Chondrocyte (in vitro differentiated cells): ENCODE measurements at regions not wholly inside any gene's neighbourhood (a gene's known extent, or its start where the extent isn't known, plus 50 kb on each side); places are given as distances from the start of the nearest gene placed in this dataset.

Source experiments
- DNase-seq: peaks from one replicate; pipeline ENCODE4 v3.0.0; 2021; ENCODE audit warnings: mixed read lengths, low spot score
- H3K27ac Mint-ChIP-seq: one replicate; pipeline ENCODE4 v1.8.0; 2021; ENCODE audit warnings: mild to moderate bottlenecking, moderate library complexity, mixed read lengths; ENCODE audit not compliant: unreplicated experiment
- H3K27me3 Mint-ChIP-seq: 2 replicates; pipeline ENCODE4 v1.8.0; 2021; ENCODE audit warnings: low read depth, mixed read lengths
- H3K36me3 Mint-ChIP-seq: 2 replicates; pipeline ENCODE4 v1.8.0; 2021; ENCODE audit warnings: low read depth, mixed read lengths
- H3K4me1 Mint-ChIP-seq: 2 replicates; pipeline ENCODE4 v1.8.0; 2021; ENCODE audit warnings: low read depth, mild to moderate bottlenecking, mixed read lengths
- H3K4me3 Mint-ChIP-seq: one replicate; pipeline ENCODE4 v1.8.0; 2021; ENCODE audit warnings: mild to moderate bottlenecking, moderate library complexity, mixed read lengths; ENCODE audit not compliant: unreplicated experiment
- H3K9me3 Mint-ChIP-seq: 2 replicates; pipeline ENCODE4 v1.8.0; 2021; ENCODE audit warnings: low read depth, mixed read lengths
- TF ChIP-seq, protein P1 (sequence below): fragments of 200-600 bp; sonication (generic); IDR thresholded peaks from 2 replicates; pipeline ENCODE4 v1.5.0; 2021; ENCODE audit warnings: antibody characterized with exemption, mild to moderate bottlenecking, moderate library complexity

DNA sequence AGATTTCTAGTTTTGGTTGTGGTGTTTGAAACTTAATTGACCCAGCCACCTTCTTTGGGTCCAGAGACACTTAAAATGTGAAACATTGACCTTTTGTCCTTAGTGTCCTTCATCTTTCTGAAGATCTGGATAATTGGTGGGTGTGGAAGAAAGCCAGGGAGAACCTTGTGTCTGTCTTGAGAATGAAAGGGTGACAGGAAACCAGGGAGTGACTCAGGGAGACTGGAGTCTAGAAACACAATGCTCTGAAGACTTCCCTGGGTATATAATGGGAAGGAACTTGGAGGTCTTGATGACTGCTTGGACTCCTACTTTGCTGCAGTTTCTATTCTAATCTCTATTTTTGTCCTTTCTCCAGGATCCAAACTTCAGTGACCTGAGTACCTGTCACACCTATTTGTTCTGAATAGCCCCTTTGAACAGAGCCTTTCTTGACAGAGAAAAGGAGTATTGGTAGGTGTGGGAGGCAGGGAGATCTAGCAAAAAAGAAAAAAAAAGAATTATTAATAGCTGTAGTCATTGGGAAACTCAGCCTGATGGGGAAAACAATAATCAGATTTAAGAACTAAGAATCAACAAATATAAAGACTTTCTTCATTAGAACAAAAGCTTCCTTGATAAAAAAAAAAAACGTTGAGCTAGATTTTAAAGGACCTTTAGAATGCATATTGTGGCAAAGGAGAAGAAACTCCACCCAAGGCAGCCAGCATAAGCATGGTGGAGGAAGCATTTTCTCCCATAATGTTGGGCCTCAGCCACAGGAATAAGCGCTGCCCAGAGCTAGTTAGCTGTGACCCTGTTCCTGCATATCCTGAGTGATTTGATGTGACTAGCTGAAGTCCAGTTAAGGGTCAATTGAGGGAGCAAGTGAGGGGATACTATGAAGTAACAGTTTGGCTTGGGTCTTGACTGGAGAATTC is 77.9 kb upstream of the HOXC13 start:
- no peak overlapping the region for H3K4me3 Mint-ChIP-seq
- no peaks in the 10 kb centered on the region for H3K36me3 Mint-ChIP-seq
- DNase-seq: no peak
- peaks cover 2% of the 10 kb centered on the region for H3K27me3 Mint-ChIP-seq
- H3K4me1 Mint-ChIP-seq: no peaks in the 10 kb centered on the region
- no peaks in the 10 kb centered on the region for H3K9me3 Mint-ChIP-seq
- no peak overlapping the region for H3K27ac Mint-ChIP-seq
- TF ChIP-seq, protein P1, sequence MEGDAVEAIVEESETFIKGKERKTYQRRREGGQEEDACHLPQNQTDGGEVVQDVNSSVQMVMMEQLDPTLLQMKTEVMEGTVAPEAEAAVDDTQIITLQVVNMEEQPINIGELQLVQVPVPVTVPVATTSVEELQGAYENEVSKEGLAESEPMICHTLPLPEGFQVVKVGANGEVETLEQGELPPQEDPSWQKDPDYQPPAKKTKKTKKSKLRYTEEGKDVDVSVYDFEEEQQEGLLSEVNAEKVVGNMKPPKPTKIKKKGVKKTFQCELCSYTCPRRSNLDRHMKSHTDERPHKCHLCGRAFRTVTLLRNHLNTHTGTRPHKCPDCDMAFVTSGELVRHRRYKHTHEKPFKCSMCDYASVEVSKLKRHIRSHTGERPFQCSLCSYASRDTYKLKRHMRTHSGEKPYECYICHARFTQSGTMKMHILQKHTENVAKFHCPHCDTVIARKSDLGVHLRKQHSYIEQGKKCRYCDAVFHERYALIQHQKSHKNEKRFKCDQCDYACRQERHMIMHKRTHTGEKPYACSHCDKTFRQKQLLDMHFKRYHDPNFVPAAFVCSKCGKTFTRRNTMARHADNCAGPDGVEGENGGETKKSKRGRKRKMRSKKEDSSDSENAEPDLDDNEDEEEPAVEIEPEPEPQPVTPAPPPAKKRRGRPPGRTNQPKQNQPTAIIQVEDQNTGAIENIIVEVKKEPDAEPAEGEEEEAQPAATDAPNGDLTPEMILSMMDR: no peak

- TF ChIP-seq, protein P1: no peak
- no peak for DNase-seq
- H3K36me3 Mint-ChIP-seq: no peaks in the 10 kb centered on the region
- no peak overlapping the region for H3K27ac Mint-ChIP-seq
- no peaks in the 10 kb centered on the region for H3K9me3 Mint-ChIP-seq
- H3K4me3 Mint-ChIP-seq: no peak overlapping the region
- H3K4me1 Mint-ChIP-seq: no peaks in the 10 kb centered on the region
- peaks cover 6% of the 10 kb centered on the region for H3K27me3 Mint-ChIP-seq
These were observed 76.4 kb upstream of the HOXC13 start for GRCh38 chr12:53862206-53862605.

DNA sequence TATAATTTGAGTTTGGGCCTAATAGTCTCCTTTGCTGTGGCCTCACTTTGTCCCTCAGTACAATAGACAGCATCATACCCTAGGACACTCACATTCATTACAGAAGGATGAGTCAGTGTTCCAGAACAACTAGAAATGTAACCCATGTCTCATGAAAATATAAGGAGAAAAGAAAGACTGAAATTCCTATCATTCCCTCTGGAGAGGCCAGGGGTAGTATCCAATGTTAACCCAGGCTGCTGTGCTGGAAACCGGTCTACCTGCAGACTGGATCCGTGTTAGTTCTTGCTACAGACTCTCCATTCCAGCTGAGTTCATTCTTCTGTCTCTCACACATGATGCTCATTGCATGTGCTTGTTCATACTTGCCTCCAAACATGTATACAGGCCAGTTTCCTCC is 75.8 kb upstream of the HOXC13 start:
- H3K36me3 Mint-ChIP-seq: no peaks in the 10 kb centered on the region
- TF ChIP-seq, protein P1: no peak
- H3K27me3 Mint-ChIP-seq: peaks cover 9% of the 10 kb centered on the region
- DNase-seq: no peak
- no peak overlapping the region for H3K4me3 Mint-ChIP-seq
- no peak overlapping the region for H3K27ac Mint-ChIP-seq
- H3K9me3 Mint-ChIP-seq: no peaks in the 10 kb centered on the region
- H3K4me1 Mint-ChIP-seq: no peaks in the 10 kb centered on the region

GRCh38 chr12:53866727-53867126 is 71.9 kb upstream of the HOXC13 start:
- Mint-ChIP-seq H3K27ac (no peak overlapping the region), H3K36me3 (no peaks in the 10 kb centered on the region), H3K27me3 (peaks cover 26% of the 10 kb centered on the region), H3K9me3 (no peaks in the 10 kb centered on the region), H3K4me1 (no peaks in the 10 kb centered on the region), H3K4me3 (no peak overlapping the region)
- TF ChIP-seq, protein P1: no peak
- DNase-seq: no peak

GRCh38 chr12:53867216-53868012 is 71.2 kb upstream of the HOXC13 start:
- TF ChIP-seq, protein P1: no peak
- Mint-ChIP-seq H3K27ac (no peak overlapping the region), H3K36me3 (no peaks in the 10 kb centered on the region), H3K27me3 (peaks cover 27% of the 10 kb centered on the region), H3K4me1 (no peaks in the 10 kb centered on the region), H3K9me3 (no peaks in the 10 kb centered on the region), H3K4me3 (no peak overlapping the region)
- no peak for DNase-seq
